Trophoblast cell (in vitro differentiated cells and primary cell): ENCODE measurements at regions not wholly inside any gene's neighbourhood (a gene's known extent, or its start where the extent isn't known, plus 50 kb on each side); places are given as distances from the start of the nearest gene placed in this dataset.

Source experiments
- DNase-seq, 2 donors: peaks; one replicate each; pipeline ENCODE4 v3.0.0-alpha.2; 2016
- H2AFZ ChIP-seq: 2 replicates; pipeline ENCODE4 v1.6.1; 2013; ENCODE audit warnings: low read length, moderate library complexity, mild to moderate bottlenecking; ENCODE audit not compliant: insufficient read depth, poor library complexity
- H2AK5ac ChIP-seq: 2 replicates; pipeline ENCODE4 v1.6.1; 2013; ENCODE audit warnings: mild to moderate bottlenecking, low read length
- H2BK120ac ChIP-seq: 2 replicates; pipeline ENCODE4 v1.6.1; 2013; ENCODE audit warnings: low read length, mild to moderate bottlenecking, moderate library complexity; ENCODE audit not compliant: insufficient read depth, poor library complexity
- H2BK12ac ChIP-seq: 2 replicates; pipeline ENCODE4 v1.6.1; 2013; ENCODE audit warnings: mild to moderate bottlenecking, low read length, moderate library complexity
- H2BK5ac ChIP-seq: 2 replicates; pipeline ENCODE4 v1.6.1; 2013; ENCODE audit warnings: low read length, low read depth, moderate library complexity, mild to moderate bottlenecking; ENCODE audit not compliant: poor library complexity
- H3K14ac ChIP-seq: 2 replicates; pipeline ENCODE4 v1.6.1; 2013; ENCODE audit warnings: mild to moderate bottlenecking, low read length
- H3K18ac ChIP-seq: 2 replicates; pipeline ENCODE4 v1.6.1; 2013; ENCODE audit warnings: mild to moderate bottlenecking, low read length
- H3K23ac ChIP-seq: 2 replicates; pipeline ENCODE4 v1.6.1; 2013; ENCODE audit warnings: low read length
- H3K27ac ChIP-seq: 2 replicates; pipeline ENCODE4 v1.5.1; 2013; ENCODE audit warnings: low read depth, mild to moderate bottlenecking, inconsistent platforms, low read length, moderate library complexity
- H3K27me3 ChIP-seq: 2 replicates; pipeline ENCODE4 v1.6.1; 2013; ENCODE audit warnings: inconsistent platforms, mild to moderate bottlenecking, low read length, moderate library complexity; ENCODE audit not compliant: insufficient read depth
- H3K36me3 ChIP-seq, 2 experiments: 1 replicate in 1 of 2; 2 replicates in 1 of 2; pipeline ENCODE4 v1.6.1; 2013; ENCODE audit warnings: low read length in 2 of 2, mild to moderate bottlenecking in 2 of 2, moderate library complexity in 1 of 2; ENCODE audit not compliant: insufficient read depth in 2 of 2, control insufficient read depth in 1 of 2
- H3K4ac ChIP-seq: 2 replicates; pipeline ENCODE4 v1.6.1; 2013; ENCODE audit warnings: low read depth, mild to moderate bottlenecking, low read length, moderate library complexity
- H3K4me1 ChIP-seq, 2 experiments: 1 replicate in 1 of 2; 2 replicates in 1 of 2; pipeline ENCODE4 v1.6.1; 2013; ENCODE audit warnings: low read length in 2 of 2, mild to moderate bottlenecking in 2 of 2, moderate library complexity in 1 of 2; ENCODE audit not compliant: insufficient read depth in 2 of 2, control insufficient read depth in 1 of 2
- H3K4me2 ChIP-seq: 2 replicates; pipeline ENCODE4 v1.6.1; 2013; ENCODE audit warnings: inconsistent platforms, mild to moderate bottlenecking, low read length, moderate library complexity
- H3K4me3 ChIP-seq: 2 replicates; pipeline ENCODE4 v1.5.1; 2013; ENCODE audit warnings: mild to moderate bottlenecking, low read depth, low read length, inconsistent platforms
- H3K79me1 ChIP-seq: one replicate; pipeline ENCODE4 v1.6.1; 2013; ENCODE audit warnings: low read length
- H3K79me2 ChIP-seq: 2 replicates; pipeline ENCODE4 v1.6.1; 2013; ENCODE audit warnings: low read length, mild to moderate bottlenecking; ENCODE audit not compliant: control insufficient read depth, insufficient read depth, poor library complexity
- H3K9ac ChIP-seq: 2 replicates; pipeline ENCODE4 v1.6.1; 2013; ENCODE audit warnings: mild to moderate bottlenecking, low read length
- H3K9me3 ChIP-seq: 2 replicates; pipeline ENCODE4 v1.6.1; 2013; ENCODE audit warnings: low read depth, mild to moderate bottlenecking, control low read depth, inconsistent platforms, low read length; ENCODE audit not compliant: insufficient read depth
- H4K12ac ChIP-seq: 2 replicates; pipeline ENCODE4 v1.6.1; 2013; ENCODE audit warnings: low read depth, mild to moderate bottlenecking, low read length, moderate library complexity
- H4K8ac ChIP-seq: 2 replicates; pipeline ENCODE4 v1.6.1; 2013; ENCODE audit warnings: low read depth, mild to moderate bottlenecking, low read length, moderate library complexity
- H4K91ac ChIP-seq: one replicate; pipeline ENCODE4 v1.6.1; 2013; ENCODE audit warnings: low read depth, mild to moderate bottlenecking, low read length, moderate library complexity
- WGBS: extraction: QIAGEN DNeasy Blood & Tissue Kit; methylation state at CpG from one replicate; pipeline ENCODE4 v1.1.7; 2013; ENCODE audit warnings: missing lambda C conversion rate; ENCODE audit not compliant: insufficient read length, insufficient coverage; ENCODE audit errors: extremely low coverage; 5-methylcytosine and 5-hydroxymethylcytosine counted together

GRCh38 chr1:218514689-218515088 lies 169.6 kb downstream of the TGFB2 start:
- H2BK12ac ChIP-seq = no peak overlapping the region
- H3K4me2 ChIP-seq = no peak overlapping the region
- no peak overlapping the region for H3K23ac ChIP-seq
- no peak overlapping the region for H2BK120ac ChIP-seq
- peaks cover 2% of the 10 kb centered on the region for H3K79me1 ChIP-seq
- no peak overlapping the region for H3K4ac ChIP-seq
- no peak overlapping the region for H3K18ac ChIP-seq
- WGBS = no CpG with 5 or more reads among the region's 2 CpGs
- no peak overlapping the region for H3K27ac ChIP-seq
- H2AK5ac ChIP-seq = no peak overlapping the region
- no peak overlapping the region for H3K9ac ChIP-seq
- H3K36me3 ChIP-seq = no peaks in the 10 kb centered on the region
- DNase-seq = no peak
- H4K12ac ChIP-seq = no peak overlapping the region
- no peak overlapping the region for H2AFZ ChIP-seq
- H3K4me1 ChIP-seq = no peaks in the 10 kb centered on the region
- no peak overlapping the region for H3K14ac ChIP-seq
- no peaks in the 10 kb centered on the region for H3K9me3 ChIP-seq
- H3K4me3 ChIP-seq = no peak overlapping the region
- no peak overlapping the region for H4K8ac ChIP-seq
- no peak overlapping the region for H4K91ac ChIP-seq
- no peaks in the 10 kb centered on the region for H3K79me2 ChIP-seq
- H2BK5ac ChIP-seq = no peak overlapping the region
- no peaks in the 10 kb centered on the region for H3K27me3 ChIP-seq

- DNase-seq = peak in 1 of 2 donors; percentile 89
Observed at GRCh38 chr1:218516526-218516925, 171.4 kb downstream of the TGFB2 start.

GRCh38 chr1:218517459-218517858 lies 172.3 kb downstream of the TGFB2 start:
- no peaks in the 10 kb centered on the region for H3K4me1 ChIP-seq
- peak overlapping the region; percentile 58 for H4K91ac ChIP-seq
- peak overlapping the region; percentile 77 for H2BK120ac ChIP-seq
- H3K14ac ChIP-seq = no peak overlapping the region
- H2AK5ac ChIP-seq = no peak overlapping the region
- H3K4ac ChIP-seq = no peak overlapping the region
- DNase-seq = peak; percentile 30 to 84
- H3K36me3 ChIP-seq = no peaks in the 10 kb centered on the region
- no peak overlapping the region for H3K23ac ChIP-seq
- H3K4me3 ChIP-seq = no peak overlapping the region
- H3K18ac ChIP-seq = no peak overlapping the region
- H3K4me2 ChIP-seq = no peak overlapping the region
- H3K79me2 ChIP-seq = no peaks in the 10 kb centered on the region
- peak overlapping the region; percentile 75 for H2BK12ac ChIP-seq
- no peaks in the 10 kb centered on the region for H3K9me3 ChIP-seq
- no peak overlapping the region for H4K12ac ChIP-seq
- no peak overlapping the region for H4K8ac ChIP-seq
- H2AFZ ChIP-seq = no peak overlapping the region
- peaks cover 5% of the 10 kb centered on the region for H3K79me1 ChIP-seq
- no peak overlapping the region for H2BK5ac ChIP-seq
- no peak overlapping the region for H3K9ac ChIP-seq
- no peak overlapping the region for H3K27ac ChIP-seq
- WGBS = no CpG with 5 or more reads among the region's 5 CpGs
- no peaks in the 10 kb centered on the region for H3K27me3 ChIP-seq

More at GRCh38 chr1:218516526-218516925, 171.4 kb downstream of the TGFB2 start:
- H2AK5ac ChIP-seq = no peak overlapping the region
- no peak overlapping the region for H3K4ac ChIP-seq
- H3K9me3 ChIP-seq = no peaks in the 10 kb centered on the region
- H3K79me1 ChIP-seq = peaks cover 5% of the 10 kb centered on the region
- no peak overlapping the region for H4K8ac ChIP-seq
- H4K12ac ChIP-seq = no peak overlapping the region
- H3K36me3 ChIP-seq = no peaks in the 10 kb centered on the region
- no peak overlapping the region for H3K9ac ChIP-seq
- H4K91ac ChIP-seq = no peak overlapping the region
- H2BK120ac ChIP-seq = no peak overlapping the region
- no peak overlapping the region for H3K4me3 ChIP-seq
- no peak overlapping the region for H3K18ac ChIP-seq
- no peaks in the 10 kb centered on the region for H3K27me3 ChIP-seq
- no peak overlapping the region for H2AFZ ChIP-seq
- no peak overlapping the region for H3K27ac ChIP-seq
- no peak overlapping the region for H2BK12ac ChIP-seq
- WGBS = no CpG with 5 or more reads among the region's 3 CpGs
- no peaks in the 10 kb centered on the region for H3K79me2 ChIP-seq
- H3K4me1 ChIP-seq = no peaks in the 10 kb centered on the region
- no peak overlapping the region for H2BK5ac ChIP-seq
- no peak overlapping the region for H3K14ac ChIP-seq
- H3K23ac ChIP-seq = no peak overlapping the region
- H3K4me2 ChIP-seq = no peak overlapping the region

- Histone ChIP-seq H2AK5ac (no peak overlapping the region), H3K18ac (no peak overlapping the region), H2BK5ac (no peak overlapping the region), H4K91ac (no peak overlapping the region), H3K9ac (no peak overlapping the region), H2BK120ac (peak overlapping the region; percentile 5), H3K79me1 (peaks cover 5% of the 10 kb centered on the region), H2AFZ (no peak overlapping the region), H3K4me1 (no peaks in the 10 kb centered on the region), H3K79me2 (no peaks in the 10 kb centered on the region), H3K4me3 (no peak overlapping the region), H3K4ac (no peak overlapping the region), H3K36me3 (no peaks in the 10 kb centered on the region), H3K23ac (no peak overlapping the region), H3K27me3 (no peaks in the 10 kb centered on the region), H3K9me3 (no peaks in the 10 kb centered on the region), H2BK12ac (no peak overlapping the region), H3K27ac (no peak overlapping the region), H3K4me2 (no peak overlapping the region), H3K14ac (no peak overlapping the region), H4K12ac (no peak overlapping the region), H4K8ac (no peak overlapping the region)
- WGBS = no CpG with 5 or more reads among the region's 2 CpGs
- peak in 1 of 2 donors; percentile 48 for DNase-seq
Observed at GRCh38 chr1:218518216-218518740, 173.1 kb downstream of the TGFB2 start.
